ENCODE measurements at regions not wholly inside any gene's neighbourhood (a gene's known extent, or its start where the extent isn't known, plus 50 kb on each side); places are given as distances from the start of the nearest gene placed in this dataset.

- in situ Hi-C loops (cut with MboI; ENCODE audit: low pct_unique_long_range_greater_than_20kb, low sequenced_read_pairs, unreplicated experiment) = no loop called here
- DNase-seq (ENCODE audit: low spot score) = no peak
- TF ChIP-seq, protein P1, sequence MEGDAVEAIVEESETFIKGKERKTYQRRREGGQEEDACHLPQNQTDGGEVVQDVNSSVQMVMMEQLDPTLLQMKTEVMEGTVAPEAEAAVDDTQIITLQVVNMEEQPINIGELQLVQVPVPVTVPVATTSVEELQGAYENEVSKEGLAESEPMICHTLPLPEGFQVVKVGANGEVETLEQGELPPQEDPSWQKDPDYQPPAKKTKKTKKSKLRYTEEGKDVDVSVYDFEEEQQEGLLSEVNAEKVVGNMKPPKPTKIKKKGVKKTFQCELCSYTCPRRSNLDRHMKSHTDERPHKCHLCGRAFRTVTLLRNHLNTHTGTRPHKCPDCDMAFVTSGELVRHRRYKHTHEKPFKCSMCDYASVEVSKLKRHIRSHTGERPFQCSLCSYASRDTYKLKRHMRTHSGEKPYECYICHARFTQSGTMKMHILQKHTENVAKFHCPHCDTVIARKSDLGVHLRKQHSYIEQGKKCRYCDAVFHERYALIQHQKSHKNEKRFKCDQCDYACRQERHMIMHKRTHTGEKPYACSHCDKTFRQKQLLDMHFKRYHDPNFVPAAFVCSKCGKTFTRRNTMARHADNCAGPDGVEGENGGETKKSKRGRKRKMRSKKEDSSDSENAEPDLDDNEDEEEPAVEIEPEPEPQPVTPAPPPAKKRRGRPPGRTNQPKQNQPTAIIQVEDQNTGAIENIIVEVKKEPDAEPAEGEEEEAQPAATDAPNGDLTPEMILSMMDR (IDR thresholded peaks at IDR 0.05; ENCODE audit: extremely low read depth, insufficient read depth, missing control alignments) = no peak
Observed at GRCh38 chr2:194087089-194087958, 1569.7 kb upstream of the SLC39A10 start.

DNA sequence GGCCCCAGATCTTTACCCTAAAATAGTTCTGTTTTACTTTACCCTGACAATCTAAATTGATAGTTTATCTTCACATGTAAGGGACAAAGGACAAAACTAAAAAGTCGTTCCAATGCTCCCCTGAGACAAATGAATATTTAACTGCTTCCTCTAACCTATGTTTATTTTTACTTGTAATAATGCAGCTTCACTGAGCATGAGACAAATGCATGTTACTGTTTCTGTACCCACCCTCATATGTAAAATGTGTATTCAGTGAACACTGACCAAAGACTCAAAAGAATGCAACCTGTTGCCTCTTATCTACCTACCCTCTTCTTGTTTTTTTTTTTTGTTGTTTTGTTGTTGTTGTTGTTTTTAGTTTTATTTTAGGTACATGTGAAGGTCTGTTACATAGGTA lies 1570.9 kb upstream of the SLC39A10 start:
- in situ Hi-C loops (cut with MboI; ENCODE audit: low pct_unique_long_range_greater_than_20kb, low sequenced_read_pairs, unreplicated experiment) = no loop called here
- DNase-seq (ENCODE audit: low spot score) = no peak
- TF ChIP-seq, protein P1 (IDR thresholded peaks at IDR 0.05; ENCODE audit: extremely low read depth, insufficient read depth, missing control alignments) = no peak

GRCh38 chr2:194079989-194080388 lies 1577.0 kb upstream of the SLC39A10 start:
- in situ Hi-C loops (cut with MboI; ENCODE audit: low pct_unique_long_range_greater_than_20kb, low sequenced_read_pairs, unreplicated experiment) = no loop called here
- DNase-seq (ENCODE audit: low spot score) = no peak
- TF ChIP-seq, protein P1 (IDR thresholded peaks at IDR 0.05; ENCODE audit: extremely low read depth, insufficient read depth, missing control alignments) = no peak

GRCh38 chr2:194077366-194077765 lies 1579.7 kb upstream of the SLC39A10 start:
- in situ Hi-C loops (cut with MboI; ENCODE audit: low pct_unique_long_range_greater_than_20kb, low sequenced_read_pairs, unreplicated experiment) = no loop called here
- no peak for DNase-seq (ENCODE audit: low spot score)
- TF ChIP-seq, protein P1 (IDR thresholded peaks at IDR 0.05; ENCODE audit: extremely low read depth, insufficient read depth, missing control alignments) = no peak

DNA sequence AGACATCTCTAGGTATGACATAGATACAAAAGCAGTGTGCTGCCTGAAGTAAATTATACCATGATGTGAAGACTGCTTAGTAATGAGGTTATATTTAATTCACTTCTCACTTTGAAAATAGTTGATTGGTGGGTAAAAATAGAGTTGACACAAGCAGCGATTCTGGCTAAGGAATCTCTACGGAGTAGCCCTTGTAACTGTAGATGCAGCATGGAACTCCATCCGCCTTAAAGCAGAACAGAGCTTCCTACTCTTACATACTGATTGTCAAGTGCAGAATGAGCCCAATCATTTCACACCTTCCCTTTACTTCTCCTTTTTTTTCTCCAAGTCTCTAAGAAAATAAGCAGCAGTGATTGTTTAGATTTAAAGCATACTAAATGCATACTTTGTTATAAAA lies 1594.6 kb upstream of the SLC39A10 start:
- DNase-seq (ENCODE audit: low spot score) = no peak
- in situ Hi-C loops (cut with MboI; ENCODE audit: low pct_unique_long_range_greater_than_20kb, low sequenced_read_pairs, unreplicated experiment) = no loop called here
- TF ChIP-seq, protein P1 (IDR thresholded peaks at IDR 0.05; ENCODE audit: extremely low read depth, insufficient read depth, missing control alignments) = no peak

DNA sequence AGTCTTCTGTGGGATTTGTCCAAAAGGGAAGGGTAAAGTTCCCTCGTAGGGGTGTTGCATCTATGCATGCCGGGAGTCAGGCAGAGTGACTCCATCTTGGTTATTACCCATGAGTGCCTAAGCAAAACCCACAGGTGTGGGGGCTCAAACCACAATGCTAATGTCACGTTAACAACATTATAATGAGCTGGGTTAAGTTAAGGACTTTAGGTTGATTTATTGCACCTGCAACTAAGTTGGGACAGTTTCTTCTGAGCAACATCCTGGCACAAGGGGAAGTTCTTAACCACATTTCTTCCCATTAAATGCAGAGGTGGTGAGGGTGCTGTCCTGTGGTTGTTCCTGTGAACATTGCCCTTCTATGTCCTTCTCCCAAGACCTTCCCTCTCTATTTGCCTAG lies 1596.8 kb upstream of the SLC39A10 start:
- no peak for DNase-seq (ENCODE audit: low spot score)
- TF ChIP-seq, protein P1 (IDR thresholded peaks at IDR 0.05; ENCODE audit: extremely low read depth, insufficient read depth, missing control alignments) = no peak
- in situ Hi-C loops (cut with MboI; ENCODE audit: low pct_unique_long_range_greater_than_20kb, low sequenced_read_pairs, unreplicated experiment) = no loop called here
